ENCODE measurements at regions not wholly inside any gene's neighbourhood (a gene's known extent, or its start where the extent isn't known, plus 50 kb on each side); places are given as distances from the start of the nearest gene placed in this dataset.

GRCh38 chr10:24007359-24007758, 201.6 kb upstream of the KIAA1217 start:
- TF ChIP-seq EZH2 (IDR thresholded peaks at IDR 0.05; ENCODE audit: borderline replicate concordance, insufficient read depth, low read length, poor library complexity, severe bottlenecking) (no peak), CTCF (IDR thresholded peaks at IDR 0.05; ENCODE audit: poor library complexity, severe bottlenecking) (no peak), POLR2AphosphoS5 (IDR thresholded peaks at IDR 0.05) (no peak), RAD21 (conservative IDR thresholded peaks at IDR 0.05) (no peak), EP300 (conservative IDR thresholded peaks at IDR 0.05; ENCODE audit: poor library complexity, severe bottlenecking) (no peak), SMC3 (conservative IDR thresholded peaks at IDR 0.05; ENCODE audit: poor library complexity) (no peak), REST (IDR thresholded peaks at IDR 0.05; ENCODE audit: borderline replicate concordance) (no peak), MXI1 (conservative IDR thresholded peaks at IDR 0.05; ENCODE audit: poor library complexity, severe bottlenecking) (no peak), TAF1 (IDR thresholded peaks at IDR 0.05; ENCODE audit: low read depth) (no peak)

Measured in neural cell (in vitro differentiated cells).